ENCODE measurements at regions not wholly inside any gene's neighbourhood (a gene's known extent, or its start where the extent isn't known, plus 50 kb on each side); places are given as distances from the start of the nearest gene placed in this dataset.

- no peak for DNase-seq
These were observed 177.3 kb upstream of the PLXNA2 start for GRCh38 chr1:208421486-208421885.

GRCh38 chr1:208423526-208423925 lies 179.3 kb upstream of the PLXNA2 start:
- DNase-seq = no peak

GRCh38 chr1:208425096-208425495 lies 180.9 kb upstream of the PLXNA2 start:
- DNase-seq = no peak

GRCh38 chr1:208430220-208430619 lies 186.0 kb upstream of the PLXNA2 start:
- DNase-seq = no peak

GRCh38 chr1:208431721-208432120 lies 187.5 kb upstream of the PLXNA2 start:
- DNase-seq = no peak

- no peak for DNase-seq
These were observed 188.2 kb upstream of the PLXNA2 start for GRCh38 chr1:208432346-208432745.

- no peak for DNase-seq
These were observed 188.9 kb upstream of the PLXNA2 start for GRCh38 chr1:208433086-208433485.

GRCh38 chr1:208433971-208434370 lies 189.8 kb upstream of the PLXNA2 start:
- DNase-seq = no peak

GRCh38 chr1:208437401-208437800 lies 193.2 kb upstream of the PLXNA2 start:
- no peak for DNase-seq

- no peak for DNase-seq
These were observed 194.0 kb upstream of the PLXNA2 start for GRCh38 chr1:208438112-208438699.

- DNase-seq = no peak
These were observed 201.6 kb upstream of the PLXNA2 start for GRCh38 chr1:208445758-208446203.

GRCh38 chr1:208446271-208446691 lies 202.1 kb upstream of the PLXNA2 start:
- no peak for DNase-seq

- DNase-seq = no peak
These were observed 204.2 kb upstream of the PLXNA2 start for GRCh38 chr1:208448425-208448824.

GRCh38 chr1:208449951-208450350 lies 205.8 kb upstream of the PLXNA2 start:
- DNase-seq = peak; percentile 98

GRCh38 chr1:208450958-208451357 lies 206.8 kb upstream of the PLXNA2 start:
- peak; percentile 80 for DNase-seq

GRCh38 chr1:208455821-208456220 lies 211.6 kb upstream of the PLXNA2 start:
- peak; percentile 76 for DNase-seq

- no peak for DNase-seq
These were observed 212.3 kb upstream of the PLXNA2 start for GRCh38 chr1:208456487-208456886.

GRCh38 chr1:208460823-208461222 lies 216.6 kb upstream of the PLXNA2 start:
- no peak for DNase-seq

GRCh38 chr1:208461680-208462079 lies 217.5 kb upstream of the PLXNA2 start:
- DNase-seq = no peak

- DNase-seq = no peak
These were observed 218.6 kb upstream of the PLXNA2 start for GRCh38 chr1:208462761-208463160.

GRCh38 chr1:208465266-208465665 lies 221.1 kb upstream of the PLXNA2 start:
- no peak for DNase-seq

GRCh38 chr1:208465786-208466590 lies 221.8 kb upstream of the PLXNA2 start:
- DNase-seq = no peak

GRCh38 chr1:208467151-208467780 lies 223.1 kb upstream of the PLXNA2 start:
- DNase-seq = no peak

GRCh38 chr1:208475449-208475848 lies 231.3 kb upstream of the PLXNA2 start:
- peak; percentile 37 for DNase-seq

Data from NCI-H146 (cell line).